M059J (cell line): ENCODE measurements at regions not wholly inside any gene's neighbourhood (a gene's known extent, or its start where the extent isn't known, plus 50 kb on each side); places are given as distances from the start of the nearest gene placed in this dataset.

Experiments
- DNase-seq: peaks from one replicate; pipeline ENCODE4 v3.0.0-alpha.2; 2012; ENCODE audit warnings: low read depth

GRCh38 chr3:132904-133303 is 63.7 kb upstream of the CHL1 start:
- no peak for DNase-seq

GRCh38 chr3:140748-141330 is 55.7 kb upstream of the CHL1 start:
- no peak for DNase-seq
